GM13976 (cell line): ENCODE measurements at regions not wholly inside any gene's neighbourhood (a gene's known extent, or its start where the extent isn't known, plus 50 kb on each side); places are given as distances from the start of the nearest gene placed in this dataset.

Source experiments
- DNase-seq: peaks from one replicate; pipeline ENCODE4 v3.0.0; 2012; ENCODE audit warnings: low spot score
- CTCF ChIP-seq: IDR thresholded peaks from 2 replicates; pipeline ENCODE4 v1.5.1; 2012; ENCODE audit warnings: borderline replicate concordance, mild to moderate bottlenecking; ENCODE audit not compliant: insufficient read depth; ENCODE audit errors: extremely low read depth, missing control alignments, control extremely low read depth
- in situ Hi-C: fragments of 300-500 bp; cut with MboI; formaldehyde crosslinking; loops from one replicate; pipeline ENCODE4 v1.12.0; 2022; ENCODE audit warnings: low sequenced_read_pairs, mixed read lengths, inconsistent platforms; ENCODE audit not compliant: unreplicated experiment

GRCh38 chr12:67590149-67590790, 58.3 kb upstream of the DYRK2 start:
- no peak for DNase-seq
- no peak for TF ChIP-seq CTCF
- in situ Hi-C loops = no loop called here

- peak; percentile 17 for DNase-seq
- in situ Hi-C loops = no loop called here
- no peak for TF ChIP-seq CTCF
Observed at GRCh38 chr12:67592228-67593011, 56.1 kb upstream of the DYRK2 start.

- no peak for TF ChIP-seq CTCF
- no peak for DNase-seq
- in situ Hi-C loops = no loop called here
Observed at GRCh38 chr12:67593041-67593440, 55.5 kb upstream of the DYRK2 start.

GRCh38 chr12:67593461-67594330, 54.8 kb upstream of the DYRK2 start:
- in situ Hi-C loops = no loop called here
- DNase-seq = no peak

GRCh38 chr12:67594888-67595287, 53.7 kb upstream of the DYRK2 start:
- in situ Hi-C loops = no loop called here

More at GRCh38 chr12:67593461-67594330, 54.8 kb upstream of the DYRK2 start:
- TF ChIP-seq CTCF = no peak

More at GRCh38 chr12:67594888-67595287, 53.7 kb upstream of the DYRK2 start:
- DNase-seq = no peak
- TF ChIP-seq CTCF = no peak
